ENCODE measurements at regions not wholly inside any gene's neighbourhood (a gene's known extent, or its start where the extent isn't known, plus 50 kb on each side); places are given as distances from the start of the nearest gene placed in this dataset.

DNA sequence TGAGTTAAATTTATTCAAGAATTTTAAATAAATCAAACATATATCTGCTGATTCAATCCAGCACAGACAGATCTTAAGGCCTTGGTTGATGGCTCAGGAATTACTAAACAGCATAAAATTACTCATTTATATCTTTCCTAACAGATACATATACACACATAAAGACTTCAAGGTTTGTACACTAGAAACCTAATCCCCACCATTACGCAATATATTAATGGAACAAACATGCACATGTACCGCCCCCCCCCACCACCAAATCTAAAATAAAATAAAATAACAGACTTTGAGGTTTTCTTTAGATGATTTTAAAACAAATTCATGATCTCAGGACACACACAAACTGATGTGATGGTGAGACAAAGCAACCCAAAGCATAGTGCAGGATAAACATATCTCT is 333.9 kb upstream of the DDX53 start:
- TF ChIP-seq, protein P1, sequence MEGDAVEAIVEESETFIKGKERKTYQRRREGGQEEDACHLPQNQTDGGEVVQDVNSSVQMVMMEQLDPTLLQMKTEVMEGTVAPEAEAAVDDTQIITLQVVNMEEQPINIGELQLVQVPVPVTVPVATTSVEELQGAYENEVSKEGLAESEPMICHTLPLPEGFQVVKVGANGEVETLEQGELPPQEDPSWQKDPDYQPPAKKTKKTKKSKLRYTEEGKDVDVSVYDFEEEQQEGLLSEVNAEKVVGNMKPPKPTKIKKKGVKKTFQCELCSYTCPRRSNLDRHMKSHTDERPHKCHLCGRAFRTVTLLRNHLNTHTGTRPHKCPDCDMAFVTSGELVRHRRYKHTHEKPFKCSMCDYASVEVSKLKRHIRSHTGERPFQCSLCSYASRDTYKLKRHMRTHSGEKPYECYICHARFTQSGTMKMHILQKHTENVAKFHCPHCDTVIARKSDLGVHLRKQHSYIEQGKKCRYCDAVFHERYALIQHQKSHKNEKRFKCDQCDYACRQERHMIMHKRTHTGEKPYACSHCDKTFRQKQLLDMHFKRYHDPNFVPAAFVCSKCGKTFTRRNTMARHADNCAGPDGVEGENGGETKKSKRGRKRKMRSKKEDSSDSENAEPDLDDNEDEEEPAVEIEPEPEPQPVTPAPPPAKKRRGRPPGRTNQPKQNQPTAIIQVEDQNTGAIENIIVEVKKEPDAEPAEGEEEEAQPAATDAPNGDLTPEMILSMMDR (IDR thresholded peaks at IDR 0.05; ENCODE audit: control extremely low read depth, extremely low read depth), result no peak
- 45 to 92% methylated on average over 2 of the region's 2 CpGs for WGBS, 2 donors
- Histone ChIP-seq H3K4me1 (ENCODE audit: control insufficient read depth in 5 of 5, insufficient read depth in 5 of 5, low read length in 5 of 5) (no peaks in the 10 kb centered on the region), H3K27me3 (ENCODE audit: control insufficient read depth in 3 of 3, insufficient read depth in 3 of 3, low read length in 2 of 3) (peaks cover 0 to 5% (median 4%) of the 10 kb centered on the region in 3 donors), H3K36me3 (ENCODE audit: control insufficient read depth in 4 of 4, insufficient read depth in 4 of 4, low read length in 4 of 4) (no peaks in the 10 kb centered on the region), H3K4me3 (no peak overlapping the region), H3K27ac (ENCODE audit: low read depth in 1 of 2, low read length in 1 of 2) (no peak overlapping the region), H3K9me3 (ENCODE audit: control insufficient read depth in 4 of 4, insufficient read depth in 3 of 4, low read length in 3 of 4) (peaks cover 0 to 5% (median 0%) of the 10 kb centered on the region in 4 donors), H3K9ac (ENCODE audit: insufficient read depth in 1 of 2, low read length in 2 of 2) (no peak overlapping the region)
- no peak for DNase-seq
- ATAC-seq (ENCODE audit: insufficient read depth, low FRiP score), result no peak

DNA sequence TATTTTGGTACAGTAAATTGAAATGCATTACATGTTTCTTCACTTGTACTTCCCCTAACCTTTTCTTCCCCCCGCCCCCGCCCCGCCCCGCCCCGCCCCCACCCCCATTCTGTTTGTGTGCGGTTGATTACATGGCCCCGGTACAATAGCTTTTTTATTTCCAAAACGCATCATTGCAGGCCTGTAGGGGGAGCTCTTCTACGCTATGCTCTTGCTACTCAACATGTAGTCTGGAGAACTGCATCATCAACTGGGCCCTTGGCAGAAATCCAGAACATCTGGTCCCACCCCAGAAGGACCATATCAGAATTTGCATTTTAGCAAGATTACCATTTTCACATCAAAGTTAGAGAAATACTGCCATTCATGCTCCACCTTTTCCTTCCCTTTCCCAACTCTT is 333.3 kb upstream of the DDX53 start:
- Histone ChIP-seq H3K27ac (ENCODE audit: low read depth in 1 of 2, low read length in 1 of 2) (no peak overlapping the region), H3K36me3 (ENCODE audit: control insufficient read depth in 4 of 4, insufficient read depth in 4 of 4, low read length in 4 of 4) (no peaks in the 10 kb centered on the region), H3K4me3 (no peak overlapping the region), H3K27me3 (ENCODE audit: control insufficient read depth in 3 of 3, insufficient read depth in 3 of 3, low read length in 2 of 3) (peaks cover 0 to 5% (median 4%) of the 10 kb centered on the region in 3 donors), H3K9me3 (ENCODE audit: control insufficient read depth in 4 of 4, insufficient read depth in 3 of 4, low read length in 3 of 4) (peaks cover 0 to 5% (median 0%) of the 10 kb centered on the region in 4 donors), H3K4me1 (ENCODE audit: control insufficient read depth in 5 of 5, insufficient read depth in 5 of 5, low read length in 5 of 5) (no peaks in the 10 kb centered on the region), H3K9ac (ENCODE audit: insufficient read depth in 1 of 2, low read length in 2 of 2) (no peak overlapping the region)
- TF ChIP-seq, protein P1 (IDR thresholded peaks at IDR 0.05; ENCODE audit: control extremely low read depth, extremely low read depth), result no peak
- ATAC-seq (ENCODE audit: insufficient read depth, low FRiP score) (no peak), DNase-seq (peak in 2 of 3 donors; percentile 7 to 16)
- 17 to 20% methylated on average over 8 to 9 of the region's 9 CpGs for WGBS, 2 donors

DNA sequence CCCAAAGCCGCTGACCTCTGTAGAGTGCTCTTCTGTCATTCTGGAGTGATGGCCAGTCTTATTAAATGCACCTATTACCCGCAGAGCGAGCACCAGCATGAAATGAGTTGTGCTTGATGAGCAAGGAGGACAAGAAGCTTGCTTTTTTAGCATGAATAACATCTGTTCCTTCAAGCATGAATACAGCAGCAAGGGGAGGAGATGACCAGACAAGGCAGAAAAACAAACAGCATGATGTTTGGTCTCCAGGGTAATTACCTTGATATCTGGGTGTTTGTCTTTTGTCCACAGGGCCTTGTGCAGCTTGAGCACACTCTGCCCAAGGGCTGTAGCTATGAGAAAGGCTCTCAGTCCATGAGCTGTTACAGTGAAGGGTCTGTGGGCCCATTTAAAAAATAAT is 324.8 kb upstream of the DDX53 start:
- Histone ChIP-seq H3K36me3 (ENCODE audit: control insufficient read depth in 4 of 4, insufficient read depth in 4 of 4, low read length in 4 of 4) (no peaks in the 10 kb centered on the region), H3K4me1 (ENCODE audit: control insufficient read depth in 5 of 5, insufficient read depth in 5 of 5, low read length in 5 of 5) (no peaks in the 10 kb centered on the region), H3K27me3 (ENCODE audit: control insufficient read depth in 3 of 3, insufficient read depth in 3 of 3, low read length in 2 of 3) (no peaks in the 10 kb centered on the region), H3K4me3 (no peak overlapping the region), H3K27ac (ENCODE audit: low read depth in 1 of 2, low read length in 1 of 2) (no peak overlapping the region), H3K9ac (ENCODE audit: insufficient read depth in 1 of 2, low read length in 2 of 2) (no peak overlapping the region), H3K9me3 (ENCODE audit: control insufficient read depth in 4 of 4, insufficient read depth in 3 of 4, low read length in 3 of 4) (no peaks in the 10 kb centered on the region)
- ATAC-seq (ENCODE audit: insufficient read depth, low FRiP score), result no peak
- TF ChIP-seq, protein P1 (IDR thresholded peaks at IDR 0.05; ENCODE audit: control extremely low read depth, extremely low read depth), result no peak
- no peak for DNase-seq
- WGBS, 2 donors, result 73 to 98% methylated on average over 3 of the region's 3 CpGs

DNA sequence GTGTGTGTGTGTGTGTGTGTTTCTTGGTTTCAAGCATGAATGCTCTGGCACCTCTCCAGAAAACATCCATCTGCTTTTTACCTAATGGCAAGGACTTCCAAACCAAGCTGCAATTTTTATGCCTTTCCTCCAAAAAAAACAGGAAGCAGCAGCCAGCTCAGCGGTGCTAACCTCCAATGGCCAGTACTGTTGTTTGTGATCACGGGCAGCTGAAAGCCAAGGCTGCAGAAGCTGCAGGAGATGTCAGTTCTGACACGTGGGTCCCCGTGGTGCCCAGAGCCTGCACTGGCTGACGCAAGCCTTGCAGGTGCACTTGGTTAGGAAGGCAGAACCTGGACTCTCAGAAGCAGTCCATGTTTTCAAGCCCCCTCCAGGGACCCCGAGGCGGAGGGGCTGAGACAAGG is 313.6 kb upstream of the DDX53 start:
- Histone ChIP-seq H3K27me3 (ENCODE audit: control insufficient read depth in 3 of 3, insufficient read depth in 3 of 3, low read length in 2 of 3) (no peaks in the 10 kb centered on the region), H3K36me3 (ENCODE audit: control insufficient read depth in 4 of 4, insufficient read depth in 4 of 4, low read length in 4 of 4) (no peaks in the 10 kb centered on the region), H3K4me1 (ENCODE audit: control insufficient read depth in 5 of 5, insufficient read depth in 5 of 5, low read length in 5 of 5) (no peaks in the 10 kb centered on the region), H3K9ac (ENCODE audit: insufficient read depth in 1 of 2, low read length in 2 of 2) (no peak overlapping the region), H3K9me3 (ENCODE audit: control insufficient read depth in 4 of 4, insufficient read depth in 3 of 4, low read length in 3 of 4) (no peaks in the 10 kb centered on the region), H3K4me3 (no peak overlapping the region), H3K27ac (ENCODE audit: low read depth in 1 of 2, low read length in 1 of 2) (no peak overlapping the region)
- TF ChIP-seq, protein P1 (IDR thresholded peaks at IDR 0.05; ENCODE audit: control extremely low read depth, extremely low read depth), result no peak
- DNase-seq, result peak in 2 of 3 donors; percentile 15 to 46
- WGBS, 2 donors, result 21 to 41% methylated on average over 7 of the region's 7 CpGs
- no peak for ATAC-seq (ENCODE audit: insufficient read depth, low FRiP score)
